ENCODE measurements at regions not wholly inside any gene's neighbourhood (a gene's known extent, or its start where the extent isn't known, plus 50 kb on each side); places are given as distances from the start of the nearest gene placed in this dataset.

- no peaks in the 10 kb centered on the region for H3K9me3 Mint-ChIP-seq
- no peak overlapping the region for H3K4me3 ChIP-seq (replicated peaks in 1 of 3; ENCODE audit: low read depth in 2 of 3, low read length in 3 of 3)
- no peaks in the 10 kb centered on the region for H3K36me3 Mint-ChIP-seq
Observed at GRCh38 chr13:44146138-44146537, 227.5 kb upstream of the SERP2 start.

GRCh38 chr13:44147233-44147632, 226.4 kb upstream of the SERP2 start:
- Mint-ChIP-seq H3K4me1 (peaks cover 13% of the 10 kb centered on the region), H3K4me3 (no peak overlapping the region), H3K27ac (no peak overlapping the region), H3K36me3 (no peaks in the 10 kb centered on the region), H3K27me3 (ENCODE audit: low read depth in 3 of 3) (peaks cover 0 to 4% (median 2%) of the 10 kb centered on the region in 3 donors), H3K9me3 (no peaks in the 10 kb centered on the region)
- WGBS (ENCODE audit: insufficient coverage) = no CpG with 5 or more reads among the region's 2 CpGs
- Histone ChIP-seq H3K27ac (ENCODE audit: low read depth in 1 of 2, low read length in 2 of 2) (no peak overlapping the region), H2AFZ (ENCODE audit: insufficient read depth, low read depth, low read length, poor library complexity, severe bottlenecking) (no peak overlapping the region), H3K4me3 (replicated peaks in 1 of 3; ENCODE audit: low read depth in 2 of 3, low read length in 3 of 3) (no peak overlapping the region), H3K79me2 (ENCODE audit: insufficient read depth, low read length) (no peaks in the 10 kb centered on the region), H3K36me3 (replicated peaks in 1 of 2; ENCODE audit: control insufficient read depth in 1 of 2, insufficient read depth in 2 of 2, low read length in 2 of 2) (no peaks in the 10 kb centered on the region), H3K9me3 (replicated peaks in 1 of 2; ENCODE audit: control insufficient read depth in 1 of 2, insufficient read depth in 1 of 2, low read length in 2 of 2) (no peaks in the 10 kb centered on the region), H3K27me3 (ENCODE audit: control insufficient read depth in 2 of 2, insufficient read depth in 2 of 2, low read length in 2 of 2) (no peaks in the 10 kb centered on the region), H3K9ac (ENCODE audit: insufficient read depth, low read length, poor library complexity, severe bottlenecking) (no peak overlapping the region), H3K4me1 (ENCODE audit: control insufficient read depth in 1 of 2, insufficient read depth in 2 of 2, low read length in 2 of 2) (peaks cover 5 to 6% of the 10 kb centered on the region in 2 donors), H4K20me1 (ENCODE audit: insufficient read depth, low read length) (no peaks in the 10 kb centered on the region), H3K4me2 (replicated peaks; ENCODE audit: extremely low read depth, low read length, poor library complexity, severe bottlenecking) (no peak overlapping the region)
- no peak for DNase-seq
- intact Hi-C loops (cut with micrococcal nuclease) = no loop called here
- no peak for TF ChIP-seq CTCF (IDR thresholded peaks at IDR 0.05)

More at GRCh38 chr13:44146138-44146537, 227.5 kb upstream of the SERP2 start:
- Histone ChIP-seq H3K4me2 (replicated peaks; ENCODE audit: extremely low read depth, low read length, poor library complexity, severe bottlenecking) (no peak overlapping the region), H3K27me3 (ENCODE audit: control insufficient read depth in 2 of 2, insufficient read depth in 2 of 2, low read length in 2 of 2) (no peaks in the 10 kb centered on the region), H2AFZ (ENCODE audit: insufficient read depth, low read depth, low read length, poor library complexity, severe bottlenecking) (no peak overlapping the region), H4K20me1 (ENCODE audit: insufficient read depth, low read length) (no peaks in the 10 kb centered on the region), H3K9ac (ENCODE audit: insufficient read depth, low read length, poor library complexity, severe bottlenecking) (no peak overlapping the region), H3K27ac (ENCODE audit: low read depth in 1 of 2, low read length in 2 of 2) (no peak overlapping the region), H3K4me1 (ENCODE audit: control insufficient read depth in 1 of 2, insufficient read depth in 2 of 2, low read length in 2 of 2) (peaks cover 10 to 13% of the 10 kb centered on the region in 2 donors), H3K9me3 (replicated peaks in 1 of 2; ENCODE audit: control insufficient read depth in 1 of 2, insufficient read depth in 1 of 2, low read length in 2 of 2) (no peaks in the 10 kb centered on the region), H3K36me3 (replicated peaks in 1 of 2; ENCODE audit: control insufficient read depth in 1 of 2, insufficient read depth in 2 of 2, low read length in 2 of 2) (no peaks in the 10 kb centered on the region), H3K79me2 (ENCODE audit: insufficient read depth, low read length) (no peaks in the 10 kb centered on the region)
- no peak for TF ChIP-seq CTCF (IDR thresholded peaks at IDR 0.05)
- no CpG with 5 or more reads among the region's 1 CpG for WGBS (ENCODE audit: insufficient coverage)
- intact Hi-C loops (cut with micrococcal nuclease) = no loop called here
- peaks cover 0 to 4% (median 2%) of the 10 kb centered on the region in 3 donors for H3K27me3 Mint-ChIP-seq (ENCODE audit: low read depth in 3 of 3)
- DNase-seq = no peak
- peaks cover 20% of the 10 kb centered on the region for H3K4me1 Mint-ChIP-seq
- H3K27ac Mint-ChIP-seq = no peak overlapping the region
- no peak overlapping the region for H3K4me3 Mint-ChIP-seq
